Stimulated activated CD4-positive, alpha-beta T cell treated with anti-CD3 and anti-CD28 coated beads, Interleukin-1b, Interleukin-23, amount 100 ng/mL, for 1 hour (primary cell): ENCODE measurements at regions not wholly inside any gene's neighbourhood (a gene's known extent, or its start where the extent isn't known, plus 50 kb on each side); places are given as distances from the start of the nearest gene placed in this dataset.

Experiments used
- DNase-seq, 2 donors: peaks; one replicate each; pipeline ENCODE4 v3.0.0-alpha.2; 2020; ENCODE audit warnings: low read depth in 2 of 2

- DNase-seq: no peak
Measured at GRCh38 chr12:4106621-4107020, 166.9 kb upstream of the CCND2 start.

GRCh38 chr12:4104722-4105244 lies 168.8 kb upstream of the CCND2 start:
- no peak for DNase-seq

- DNase-seq: no peak
Measured at GRCh38 chr12:4099276-4099675, 174.3 kb upstream of the CCND2 start.

GRCh38 chr12:4091016-4091743 lies 182.4 kb upstream of the CCND2 start:
- no peak for DNase-seq

GRCh38 chr12:4089956-4090355 lies 183.6 kb upstream of the CCND2 start:
- no peak for DNase-seq

- no peak for DNase-seq
Measured at GRCh38 chr12:4089121-4089606, 184.4 kb upstream of the CCND2 start.

- no peak for DNase-seq
Measured at GRCh38 chr12:4088451-4088850, 185.1 kb upstream of the CCND2 start.

GRCh38 chr12:4086481-4086880 lies 187.1 kb upstream of the CCND2 start:
- DNase-seq: no peak

- DNase-seq: no peak
Measured at GRCh38 chr12:4084573-4084972, 189.0 kb upstream of the CCND2 start.

- no peak for DNase-seq
Measured at GRCh38 chr12:4082809-4083403, 190.7 kb upstream of the CCND2 start.

GRCh38 chr12:4080213-4080612 lies 193.3 kb upstream of the CCND2 start:
- no peak for DNase-seq

- no peak for DNase-seq
Measured at GRCh38 chr12:4074129-4074528, 199.4 kb upstream of the CCND2 start.

GRCh38 chr12:4069670-4070010 lies 196.4 kb upstream of the PARP11 start:
- DNase-seq: no peak

- no peak for DNase-seq
Measured at GRCh38 chr12:4068981-4069669, 195.9 kb upstream of the PARP11 start.

- DNase-seq: no peak
Measured at GRCh38 chr12:4064008-4064407, 190.8 kb upstream of the PARP11 start.

GRCh38 chr12:4059898-4060568 lies 186.8 kb upstream of the PARP11 start:
- DNase-seq: no peak

- no peak for DNase-seq
Measured at GRCh38 chr12:4056910-4057845, 184.0 kb upstream of the PARP11 start.

- no peak for DNase-seq
Measured at GRCh38 chr12:4054630-4055029, 181.4 kb upstream of the PARP11 start.

GRCh38 chr12:4052691-4053090 lies 179.5 kb upstream of the PARP11 start:
- no peak for DNase-seq

GRCh38 chr12:4051596-4051995 lies 178.4 kb upstream of the PARP11 start:
- no peak for DNase-seq

GRCh38 chr12:4050340-4050739 lies 177.1 kb upstream of the PARP11 start:
- DNase-seq: no peak
